Common myeloid progenitor, CD34-positive (primary cell): ENCODE measurements at regions not wholly inside any gene's neighbourhood (a gene's known extent, or its start where the extent isn't known, plus 50 kb on each side); places are given as distances from the start of the nearest gene placed in this dataset.
"Not testable (repeated sequence)": the region's sequence is repeated elsewhere in the genome, so short reads cannot be mapped to it uniquely, and the experiment has no call there.

Source experiments
- CTCF ChIA-PET: fragments of 350-600 bp; sonication (Branson Sonifier 250); formaldehyde crosslinking; loops from one replicate; lab custom pipeline; 2021; ENCODE audit warnings: antibody characterized with exemption; lab: Charles Lee
- POLR2A ChIA-PET: fragments of 350-600 bp; sonication (Branson Sonifier 250); formaldehyde crosslinking; loops from one replicate; lab custom pipeline; 2021; ENCODE audit warnings: antibody characterized with exemption; lab: Charles Lee
- DNase-seq, 3 donors: peaks; one replicate each; pipeline versions ENCODE4 v3.0.0 to v3.0.0-alpha.2; 2013
- H3K27ac ChIP-seq, 2 experiments: 1 replicate in 1 of 2; 2 replicates in 1 of 2; pipeline ENCODE4 v1.7.0; 2013; ENCODE audit warnings: inconsistent platforms in 2 of 2, low read length in 2 of 2, mild to moderate bottlenecking in 2 of 2, low read depth in 1 of 2, moderate library complexity in 1 of 2; ENCODE audit not compliant: severe bottlenecking in 2 of 2, insufficient read depth in 1 of 2, poor library complexity in 1 of 2
- H3K27me3 ChIP-seq, 5 experiments: replicated peaks in 2 of 5; 1 replicate in 3 of 5; 2 replicates in 2 of 5; pipeline versions ENCODE4 v1.6.1 to v1.7.0; 2013; ENCODE audit warnings: low read length in 4 of 5, mild to moderate bottlenecking in 2 of 5, moderate library complexity in 2 of 5, inconsistent platforms in 1 of 5; ENCODE audit not compliant: insufficient read depth in 5 of 5, control insufficient read depth in 4 of 5
- H3K36me3 ChIP-seq, 4 experiments: 1 replicate in 2 of 4; 2 replicates in 2 of 4; pipeline versions ENCODE4 v1.6.1 to v1.7.0; 2013; ENCODE audit warnings: low read length in 3 of 4, control low read depth in 1 of 4, mild to moderate bottlenecking in 1 of 4; ENCODE audit not compliant: control insufficient read depth in 4 of 4, insufficient read depth in 4 of 4
- H3K4me1 ChIP-seq, 4 experiments: 1 replicate in 3 of 4; 2 replicates in 1 of 4; pipeline versions ENCODE4 v1.6.1 to v1.7.1; 2013; ENCODE audit warnings: low read length in 3 of 4, mild to moderate bottlenecking in 3 of 4, control low read depth in 1 of 4, inconsistent platforms in 1 of 4, moderate library complexity in 1 of 4; ENCODE audit not compliant: control insufficient read depth in 4 of 4, insufficient read depth in 4 of 4; ENCODE audit errors: control extremely low read depth in 1 of 4
- H3K4me3 ChIP-seq, 7 experiments: 1 replicate in 4 of 7; 2 replicates in 3 of 7; pipeline versions ENCODE4 v1.5.1 to v1.7.0; 2013; ENCODE audit warnings: mild to moderate bottlenecking in 7 of 7, low read length in 6 of 7, moderate library complexity in 6 of 7, inconsistent platforms in 2 of 7, low read depth in 2 of 7, control low read depth in 1 of 7; ENCODE audit not compliant: insufficient read depth in 4 of 7, control insufficient read depth in 1 of 7; ENCODE audit errors: extremely low read depth in 1 of 7
- H3K9me3 ChIP-seq, 5 experiments: 1 replicate in 4 of 5; 2 replicates in 1 of 5; pipeline versions ENCODE4 v1.6.1 to v1.7.1; 2013; ENCODE audit warnings: low read length in 4 of 5, mild to moderate bottlenecking in 2 of 5, inconsistent platforms in 1 of 5, low read depth in 1 of 5, moderate library complexity in 1 of 5; ENCODE audit not compliant: control insufficient read depth in 4 of 5, insufficient read depth in 2 of 5; ENCODE audit errors: control extremely low read depth in 1 of 5
- WGBS: methylation state at CpG from one replicate; pipeline ENCODE4 v1.1.5; 2013; ENCODE audit not compliant: insufficient coverage; 5-methylcytosine and 5-hydroxymethylcytosine counted together

- H3K27me3 ChIP-seq, H3K27ac ChIP-seq, H3K4me1 ChIP-seq, POLR2A ChIA-PET, DNase-seq, H3K4me3 ChIP-seq, CTCF ChIA-PET, H3K36me3 ChIP-seq: not testable (repeated sequence)
- H3K9me3 ChIP-seq: peaks cover 0 to 53% (median 36%) of the 10 kb centered on the region in 5 experiments
- WGBS: 91% methylated on average over 19 of the region's 19 CpGs
Measured at GRCh38 chr7:57651611-57652010, 201.6 kb downstream of the ZNF716 start.

- Histone ChIP-seq H3K27me3 (no peaks in the 10 kb centered on the region), H3K27ac (no peak overlapping the region), H3K36me3 (no peaks in the 10 kb centered on the region), H3K4me3 (no peak overlapping the region), H3K9me3 (peaks cover 0 to 44% (median 27%) of the 10 kb centered on the region in 5 experiments), H3K4me1 (no peaks in the 10 kb centered on the region)
- WGBS: 92% methylated on average over 32 of the region's 36 CpGs
- ChIA-PET CTCF (no interaction called here), POLR2A (no interaction called here)
- DNase-seq: no peak
Measured at GRCh38 chr7:57653262-57653830, 203.4 kb downstream of the ZNF716 start.

GRCh38 chr7:57655156-57655871, 205.3 kb downstream of the ZNF716 start:
- POLR2A ChIA-PET, H3K4me1 ChIP-seq, H3K4me3 ChIP-seq, H3K27ac ChIP-seq, DNase-seq, H3K27me3 ChIP-seq, CTCF ChIA-PET, H3K36me3 ChIP-seq: not testable (repeated sequence)
- H3K9me3 ChIP-seq: peaks cover 0 to 36% (median 19%) of the 10 kb centered on the region in 5 experiments
- 89% methylated on average over 18 of the region's 31 CpGs for WGBS

GRCh38 chr7:57659226-57659625, 209.2 kb downstream of the ZNF716 start:
- 36% methylated on average over 2 of the region's 4 CpGs for WGBS
- H3K9me3 ChIP-seq, CTCF ChIA-PET, POLR2A ChIA-PET, DNase-seq, H3K4me3 ChIP-seq, H3K27me3 ChIP-seq, H3K27ac ChIP-seq, H3K36me3 ChIP-seq, H3K4me1 ChIP-seq: not testable (repeated sequence)

GRCh38 chr7:57676928-57677327, 227.0 kb downstream of the ZNF716 start:
- POLR2A ChIA-PET, H3K4me1 ChIP-seq, H3K27me3 ChIP-seq, DNase-seq, H3K27ac ChIP-seq, H3K36me3 ChIP-seq, H3K9me3 ChIP-seq, H3K4me3 ChIP-seq: not testable (repeated sequence)
- WGBS: no CpG with 5 or more reads among the region's 1 CpG
- CTCF ChIA-PET: interaction anchor here (0.6 kb wide), 1 partner anchor 114 kb away, joined by 3 read pairs; no protein-coding TSS in a partner anchor

GRCh38 chr7:57685418-57685817, 235.4 kb downstream of the ZNF716 start:
- 50% methylated on average over 1 of the region's 1 CpG for WGBS
- H3K4me3 ChIP-seq: no peak overlapping the region
- POLR2A ChIA-PET: no interaction called here

More at GRCh38 chr7:57685418-57685817, 235.4 kb downstream of the ZNF716 start:
- H3K36me3 ChIP-seq: no peaks in the 10 kb centered on the region
- DNase-seq: no peak
- no peak overlapping the region for H3K27ac ChIP-seq
- H3K27me3 ChIP-seq: no peaks in the 10 kb centered on the region
- no peaks in the 10 kb centered on the region for H3K4me1 ChIP-seq
- H3K9me3 ChIP-seq: no peaks in the 10 kb centered on the region
- CTCF ChIA-PET: no interaction called here
